H1 (cell line): ENCODE measurements at regions not wholly inside any gene's neighbourhood (a gene's known extent, or its start where the extent isn't known, plus 50 kb on each side); places are given as distances from the start of the nearest gene placed in this dataset.

Source experiments
- CTCF ChIA-PET: fragments of 300-600 bp; sonication (Branson Sonifier 250); formaldehyde crosslinking; loops from one replicate; lab custom pipeline; 2021; ENCODE audit not compliant: partially characterized antibody; lab: Charles Lee
- POLR2A ChIA-PET: fragments of 300-600 bp; sonication (Branson Sonifier 250); formaldehyde crosslinking; loops from one replicate; lab custom pipeline; 2021; ENCODE audit warnings: inconsistent platforms; ENCODE audit not compliant: partially characterized antibody; lab: Charles Lee
- DNase-seq, 2 experiments: peaks; one replicate each; pipeline versions ENCODE4 v3.0.0 to v3.0.0-alpha.2; 2010 to 2022; ENCODE audit warnings: low spot score in 2 of 2, low read depth in 1 of 2, mixed read lengths in 1 of 2
- FAIRE-seq: peaks from 2 replicates; lab custom pipeline; 2011; peaks lifted over from hg19 to GRCh38; lab: Jason Lieb, UNC
- H2AFZ ChIP-seq: 2 replicates; pipeline ENCODE4 v1.8.1; 2012; ENCODE audit warnings: low read length, inconsistent platforms
- H2AK5ac ChIP-seq: 2 replicates; pipeline ENCODE4 v1.6.1; 2013; ENCODE audit warnings: low read depth, low read length
- H2BK120ac ChIP-seq: replicated peaks from 2 replicates; pipeline ENCODE3; 2013; ENCODE audit warnings: low read depth, low read length, inconsistent platforms
- H2BK12ac ChIP-seq: 2 replicates; pipeline ENCODE4 v1.6.1; 2013; ENCODE audit warnings: low read depth, low read length
- H2BK15ac ChIP-seq: 2 replicates; pipeline ENCODE4 v1.6.1; 2013; ENCODE audit warnings: low read length
- H2BK20ac ChIP-seq: 2 replicates; pipeline ENCODE4 v1.6.1; 2013; ENCODE audit warnings: low read length
- H2BK5ac ChIP-seq: 2 replicates; pipeline ENCODE4 v1.6.1; 2013; ENCODE audit warnings: low read depth, low read length
- H3K14ac ChIP-seq: 2 replicates; pipeline ENCODE4 v1.6.1; 2013; ENCODE audit warnings: inconsistent platforms; ENCODE audit not compliant: insufficient read length
- H3K18ac ChIP-seq: 2 replicates; pipeline ENCODE4 v1.6.1; 2013; ENCODE audit warnings: low read length; ENCODE audit errors: extremely low read depth
- H3K23ac ChIP-seq: 2 replicates; pipeline ENCODE4 v1.6.1; 2013; ENCODE audit warnings: inconsistent platforms; ENCODE audit not compliant: insufficient read length
- H3K23me2 ChIP-seq: 2 replicates; pipeline ENCODE4 v1.6.1; 2013; ENCODE audit warnings: low read depth, low read length
- H3K27ac ChIP-seq: 2 replicates; pipeline ENCODE4 v1.6.1; 2011; ENCODE audit warnings: low read depth, low read length, inconsistent platforms
- H3K27me3 ChIP-seq, 4 experiments: replicated peaks in 1 of 4; 1 replicate in 1 of 4; 2 replicates in 3 of 4; pipeline versions ENCODE4 v1.6.1 to v1.8.1; 2011 to 2013; ENCODE audit warnings: low read length in 3 of 4, mild to moderate bottlenecking in 3 of 4, inconsistent platforms in 2 of 4, mixed read lengths in 2 of 4, moderate library complexity in 1 of 4; ENCODE audit not compliant: control insufficient read depth in 3 of 4, insufficient read depth in 3 of 4; ENCODE audit errors: extremely low read depth in 1 of 4
- H3K36me3 ChIP-seq, 4 experiments: 2 replicates each; pipeline versions ENCODE4 v1.6.1 to v1.8.1; 2011 to 2013; ENCODE audit warnings: mild to moderate bottlenecking in 4 of 4, low read length in 3 of 4, moderate library complexity in 2 of 4, control low read depth in 1 of 4, inconsistent platforms in 1 of 4; ENCODE audit not compliant: insufficient read depth in 4 of 4, control insufficient read depth in 2 of 4
- H3K4ac ChIP-seq: replicated peaks from 2 replicates; pipeline ENCODE3; 2013; ENCODE audit warnings: low read length, low read depth, mixed read lengths, inconsistent platforms; ENCODE audit not compliant: insufficient read length
- H3K4me1 ChIP-seq, 4 experiments: replicated peaks in 1 of 4; 1 replicate in 1 of 4; 2 replicates in 3 of 4; pipeline versions ENCODE4 v1.6.1 to v1.8.1; 2011 to 2013; ENCODE audit warnings: low read length in 3 of 4, inconsistent platforms in 2 of 4, mixed read lengths in 1 of 4; ENCODE audit not compliant: insufficient read depth in 4 of 4, control insufficient read depth in 3 of 4
- H3K4me2 ChIP-seq, 2 experiments: 2 replicates each; pipeline versions ENCODE4 v1.6.1 to v1.8.1; 2011 to 2013; ENCODE audit warnings: low read depth in 2 of 2, low read length in 2 of 2, control low read depth in 1 of 2, inconsistent platforms in 1 of 2, mild to moderate bottlenecking in 1 of 2; ENCODE audit not compliant: insufficient read depth in 1 of 2
- H3K4me3 ChIP-seq, 4 experiments: fragments of 200-600, 300-600 bp in 1 of 4; sonication (generic), shearing (Covaris generic), sonication (Bioruptor Twin) in 1 of 4; 2 replicates each; pipeline versions ENCODE4 v1.5.1 to v1.8.1; 2011 to 2016; ENCODE audit warnings: low read length in 4 of 4, low read depth in 3 of 4, control low read depth in 2 of 4, inconsistent platforms in 2 of 4, mild to moderate bottlenecking in 2 of 4, mixed read lengths in 1 of 4, moderate library complexity in 1 of 4; ENCODE audit not compliant: insufficient read depth in 2 of 4; ENCODE audit errors: extremely low read depth in 1 of 4
- H3K56ac ChIP-seq: replicated peaks from 2 replicates; pipeline ENCODE3; 2013; ENCODE audit warnings: low read depth, mild to moderate bottlenecking, mixed read lengths, low read length, inconsistent platforms; ENCODE audit not compliant: insufficient read length
- H3K79me1 ChIP-seq: 2 replicates; pipeline ENCODE4 v1.6.1; 2013; ENCODE audit warnings: low read depth, low read length, control low read depth
- H3K79me2 ChIP-seq, 2 experiments: 2 replicates each; pipeline versions ENCODE4 v1.6.1 to v1.8.1; 2012 to 2013; ENCODE audit warnings: low read length in 2 of 2, mild to moderate bottlenecking in 2 of 2, inconsistent platforms in 1 of 2; ENCODE audit not compliant: insufficient read depth in 2 of 2, control insufficient read depth in 1 of 2
- H3K9ac ChIP-seq, 4 experiments: replicated peaks in 1 of 4; 1 replicate in 1 of 4; 2 replicates in 3 of 4; pipeline versions ENCODE4 v1.6.1 to v1.8.1; 2011 to 2013; ENCODE audit warnings: low read depth in 3 of 4, low read length in 3 of 4, control low read depth in 2 of 4, mild to moderate bottlenecking in 2 of 4, moderate library complexity in 2 of 4, inconsistent platforms in 1 of 4; ENCODE audit errors: extremely low read depth in 1 of 4
- H3K9me3 ChIP-seq, 2 experiments: 2 replicates each; pipeline versions ENCODE4 v1.6.1 to v1.8.1; 2012 to 2013; ENCODE audit warnings: mild to moderate bottlenecking in 2 of 2, moderate library complexity in 2 of 2, control low read depth in 1 of 2, inconsistent platforms in 1 of 2, low read depth in 1 of 2, low read length in 1 of 2, mixed read lengths in 1 of 2; ENCODE audit not compliant: insufficient read depth in 2 of 2
- H4K20me1 ChIP-seq, 2 experiments: replicated peaks in 1 of 2; 2 replicates each; pipeline versions ENCODE3 to v1.8.1; 2011 to 2013; ENCODE audit warnings: inconsistent platforms in 2 of 2, low read length in 2 of 2, mild to moderate bottlenecking in 1 of 2; ENCODE audit not compliant: insufficient read depth in 2 of 2, control insufficient read depth in 1 of 2
- H4K5ac ChIP-seq: 2 replicates; pipeline ENCODE4 v1.6.1; 2013; ENCODE audit warnings: low read length, low read depth, mixed read lengths, inconsistent platforms; ENCODE audit not compliant: insufficient read length
- H4K8ac ChIP-seq: 2 replicates; pipeline ENCODE4 v1.8.0; 2013; ENCODE audit warnings: mild to moderate bottlenecking, moderate library complexity, low read length, inconsistent platforms; ENCODE audit not compliant: insufficient read depth; ENCODE audit errors: extremely low read depth
- H4K91ac ChIP-seq: replicated peaks from 2 replicates; pipeline ENCODE3; 2013; ENCODE audit warnings: low read length, mixed read lengths, inconsistent platforms; ENCODE audit not compliant: insufficient read length
- BCL11A ChIP-seq, 2 experiments: IDR thresholded peaks; one replicate each; pipeline ENCODE4 v1.6.1; 2011; ENCODE audit warnings: low read depth in 2 of 2, low read length in 2 of 2, mild to moderate bottlenecking in 2 of 2
- CBX5 ChIP-seq: fragments of 300-800, 300-1000 bp; sonication (generic); IDR thresholded peaks from 2 replicates; pipeline ENCODE4 v1.7.1; 2016; ENCODE audit warnings: antibody characterized with exemption, low read length, low read depth
- JUND ChIP-seq: IDR thresholded peaks from 2 replicates; pipeline ENCODE4 v1.6.1; 2011; ENCODE audit warnings: mild to moderate bottlenecking, improper control_type of control experiment, low read length
- NANOG ChIP-seq: IDR thresholded peaks from 2 replicates; pipeline ENCODE4 v1.6.1; 2011; ENCODE audit warnings: low read length, low read depth, mild to moderate bottlenecking, inconsistent platforms; ENCODE audit not compliant: insufficient read depth, poor library complexity, severe bottlenecking
- POU5F1 ChIP-seq: IDR thresholded peaks from 2 replicates; pipeline ENCODE4 v1.6.1; 2011; ENCODE audit warnings: low read depth, mild to moderate bottlenecking, low read length, moderate library complexity
- RNF2 ChIP-seq: fragments of 200-900, 300-1000 bp; sonication (generic); IDR thresholded peaks from 2 replicates; pipeline ENCODE4 v1.7.1; 2016; ENCODE audit warnings: borderline replicate concordance, low read depth, mild to moderate bottlenecking, antibody characterized with exemption, low read length; ENCODE audit not compliant: poor library complexity, severe bottlenecking; ENCODE audit errors: missing control alignments
- SIRT6 ChIP-seq: IDR thresholded peaks from one replicate; pipeline ENCODE4 v1.7.1; 2012; ENCODE audit warnings: low read length, inconsistent platforms
- SIX5 ChIP-seq: IDR thresholded peaks from 2 replicates; pipeline ENCODE4 v1.6.1; 2011; ENCODE audit warnings: mild to moderate bottlenecking, low read depth, low read length
- SP1 ChIP-seq: IDR thresholded peaks from 2 replicates; pipeline ENCODE4 v1.6.1; 2011; ENCODE audit warnings: low read depth, low read length
- TEAD4 ChIP-seq: IDR thresholded peaks from 2 replicates; pipeline ENCODE4 v1.6.1; 2012; ENCODE audit warnings: low read depth, low read length, inconsistent platforms, mixed read lengths
- WGBS, 2 experiments: shearing (Covaris generic) in 1 of 2; methylation state at CpG; one replicate each; pipeline versions ENCODE4 v1.1.6 to v1.1.7; 2013 to 2015; ENCODE audit warnings: low lambda C conversion rate in 2 of 2, mixed read lengths in 2 of 2, inconsistent platforms in 1 of 2, low coverage in 1 of 2, missing lambda C conversion rate in 1 of 2; ENCODE audit not compliant: insufficient replicate concordance in 2 of 2, insufficient coverage in 1 of 2, insufficient read length in 1 of 2; ENCODE audit errors: extremely low coverage in 1 of 2, missing lambda C conversion rate in 1 of 2; 5-methylcytosine and 5-hydroxymethylcytosine counted together
- TF ChIP-seq, protein P1 (sequence below), 3 experiments: IDR thresholded peaks; 1 replicate in 2 of 3; 2 replicates in 1 of 3; pipeline versions ENCODE4 v1.5.1 to v1.6.1; 2011; ENCODE audit warnings: low read length in 3 of 3, mild to moderate bottlenecking in 3 of 3, inconsistent platforms in 2 of 3, low read depth in 1 of 3, moderate library complexity in 1 of 3; ENCODE audit not compliant: insufficient read depth in 1 of 3; ENCODE audit errors: control extremely low read depth in 1 of 3

DNA sequence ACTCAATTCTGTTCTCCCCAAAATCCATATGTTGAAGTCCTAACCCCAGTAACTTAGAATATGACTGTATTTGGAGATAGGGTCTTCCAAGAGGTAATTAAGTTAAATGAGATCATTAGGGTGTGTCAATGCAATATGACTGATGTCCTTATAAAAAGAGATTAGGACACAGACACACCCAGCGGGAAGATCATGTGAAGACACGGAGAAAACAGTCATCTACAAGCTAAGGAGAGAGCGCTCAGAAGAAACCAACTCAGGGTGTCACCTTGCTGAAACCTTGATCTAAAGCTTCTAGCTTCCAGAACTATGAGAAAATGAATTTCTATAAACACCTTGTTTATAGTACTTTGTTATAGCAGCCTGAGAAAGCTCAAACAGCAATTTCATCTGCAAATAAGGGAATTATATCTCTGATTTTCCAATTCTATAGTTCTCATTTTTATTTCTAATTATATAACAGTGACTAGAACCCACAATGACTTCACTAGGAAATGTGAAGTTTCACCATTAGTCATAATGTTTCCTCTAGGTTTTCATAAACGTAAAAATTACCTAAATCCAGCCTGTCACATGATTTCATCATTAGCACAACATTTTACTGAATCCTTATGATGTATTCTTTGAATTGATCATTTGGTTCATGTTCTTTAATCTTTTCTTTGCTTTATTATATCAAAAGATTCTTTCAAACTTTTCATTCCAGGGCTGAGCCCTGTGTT lies 459.1 kb upstream of the MDFIC2 start:
- H3K23me2 ChIP-seq: no peaks in the 10 kb centered on the region
- H3K14ac ChIP-seq: no peak overlapping the region
- WGBS, 2 experiments: 89% methylated on average over 4 of the region's 4 CpGs; no CpG with 5 or more reads in 1 of the 2 experiments
- no peak overlapping the region for H3K4me3 ChIP-seq
- no peaks in the 10 kb centered on the region for H3K9me3 ChIP-seq
- no peak for TF ChIP-seq JUND
- no peak for TF ChIP-seq CBX5
- TF ChIP-seq BCL11A (IDR thresholded peaks at IDR 0.05; ENCODE audit: low read depth in 2 of 2, low read length in 2 of 2): no peak
- no peak for TF ChIP-seq TEAD4
- no peak for TF ChIP-seq SIX5
- no peak for TF ChIP-seq SP1
- TF ChIP-seq POU5F1: no peak
- TF ChIP-seq, protein P1, sequence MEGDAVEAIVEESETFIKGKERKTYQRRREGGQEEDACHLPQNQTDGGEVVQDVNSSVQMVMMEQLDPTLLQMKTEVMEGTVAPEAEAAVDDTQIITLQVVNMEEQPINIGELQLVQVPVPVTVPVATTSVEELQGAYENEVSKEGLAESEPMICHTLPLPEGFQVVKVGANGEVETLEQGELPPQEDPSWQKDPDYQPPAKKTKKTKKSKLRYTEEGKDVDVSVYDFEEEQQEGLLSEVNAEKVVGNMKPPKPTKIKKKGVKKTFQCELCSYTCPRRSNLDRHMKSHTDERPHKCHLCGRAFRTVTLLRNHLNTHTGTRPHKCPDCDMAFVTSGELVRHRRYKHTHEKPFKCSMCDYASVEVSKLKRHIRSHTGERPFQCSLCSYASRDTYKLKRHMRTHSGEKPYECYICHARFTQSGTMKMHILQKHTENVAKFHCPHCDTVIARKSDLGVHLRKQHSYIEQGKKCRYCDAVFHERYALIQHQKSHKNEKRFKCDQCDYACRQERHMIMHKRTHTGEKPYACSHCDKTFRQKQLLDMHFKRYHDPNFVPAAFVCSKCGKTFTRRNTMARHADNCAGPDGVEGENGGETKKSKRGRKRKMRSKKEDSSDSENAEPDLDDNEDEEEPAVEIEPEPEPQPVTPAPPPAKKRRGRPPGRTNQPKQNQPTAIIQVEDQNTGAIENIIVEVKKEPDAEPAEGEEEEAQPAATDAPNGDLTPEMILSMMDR (IDR thresholded peaks at IDR 0.05; ENCODE audit: control extremely low read depth in 1 of 3, insufficient read depth in 1 of 3, low read depth in 1 of 3, low read length in 3 of 3): no peak
- no peak for TF ChIP-seq SIRT6
- TF ChIP-seq NANOG: no peak
- no peak for TF ChIP-seq RNF2
- TF ChIP-seq, all 59 proteins: peak for 0
- ChIA-PET CTCF (interaction anchor here (0.8 to 1.2 kb wide), 2 partner anchors 18 to 155 kb away, joined by 3 read pairs; no protein-coding TSS in a partner anchor), POLR2A (no interaction called here)
- H2BK5ac ChIP-seq: no peak overlapping the region
- no peak overlapping the region for H2AK5ac ChIP-seq
- no peak overlapping the region for H2AFZ ChIP-seq
- H3K56ac ChIP-seq: no peak overlapping the region
- H2BK20ac ChIP-seq: no peak overlapping the region
- no peak overlapping the region for H3K4ac ChIP-seq
- no peak overlapping the region for H3K9ac ChIP-seq
- no peaks in the 10 kb centered on the region for H3K27me3 ChIP-seq
- no peaks in the 10 kb centered on the region; a peak in 1 of 7 replicates for H3K4me1 ChIP-seq
- H3K79me1 ChIP-seq: no peaks in the 10 kb centered on the region
- no peak overlapping the region for H2BK15ac ChIP-seq
- H3K4me2 ChIP-seq: no peak overlapping the region
- H2BK120ac ChIP-seq: no peak overlapping the region
- no peak overlapping the region for H4K8ac ChIP-seq
- H3K23ac ChIP-seq: no peak overlapping the region
- DNase-seq (no peak), FAIRE-seq (no peak)
- H3K79me2 ChIP-seq: no peaks in the 10 kb centered on the region
- no peaks in the 10 kb centered on the region for H4K20me1 ChIP-seq
- H4K5ac ChIP-seq: no peak overlapping the region
- H3K27ac ChIP-seq: no peak overlapping the region
- H4K91ac ChIP-seq: no peak overlapping the region
- H3K18ac ChIP-seq: no peak overlapping the region
- H2BK12ac ChIP-seq: no peak overlapping the region
- H3K36me3 ChIP-seq: no peaks in the 10 kb centered on the region
